Left lung (tissue), 4 donors: ENCODE measurements at regions not wholly inside any gene's neighbourhood (a gene's known extent, or its start where the extent isn't known, plus 50 kb on each side); places are given as distances from the start of the nearest gene placed in this dataset.

ENCODE experiments used
- ATAC-seq: fragments of 200-7000 bp; cut with Tn5 transposase; one replicate; pipeline ENCODE4 v1.9.1; 2020; ENCODE audit warnings: moderate library complexity
- DNase-seq, 4 donors: peaks; one replicate each; pipeline ENCODE4 v3.0.0-alpha.2; 2013 to 2020
- H3K27ac ChIP-seq, 2 donors: fragments of 200-600 bp; sonication (generic) in 1 of 2; one replicate each; pipeline versions ENCODE4 v1.5.0 to v1.8.0; 2020 to 2021
- H3K27me3 ChIP-seq, 2 donors: fragments of 200-600 bp; sonication (generic) in 1 of 2; one replicate each; pipeline versions ENCODE4 v1.5.0 to v1.8.0; 2020 to 2021
- H3K36me3 ChIP-seq, 2 donors: fragments of 200-600 bp; sonication (generic) in 1 of 2; one replicate each; pipeline versions ENCODE4 v1.5.0 to v1.8.0; 2020 to 2021
- H3K4me1 ChIP-seq, 2 donors: fragments of 200-600 bp; one replicate each; pipeline ENCODE4 v1.8.0; 2021
- H3K4me3 ChIP-seq, 2 donors: fragments of 200-600 bp; sonication (generic) in 1 of 2; one replicate each; pipeline versions ENCODE4 v1.5.0 to v1.8.0; 2020 to 2021; ENCODE audit warnings: mild to moderate bottlenecking in 1 of 2
- H3K9me3 ChIP-seq, 2 donors: fragments of 200-600 bp; sonication (generic) in 1 of 2; one replicate each; pipeline versions ENCODE4 v1.5.0 to v1.8.0; 2020 to 2021
- intact Hi-C, 2 donors: fragments of 100-400 bp; cut with DNase I; formaldehyde crosslinking; loops; one replicate each; pipeline versions ENCODE4 v1.11.2 to v1.14.2; 2022
- TF ChIP-seq, protein P1 (sequence below), 2 donors: fragments of 200-600 bp; sonication (generic) in 1 of 2; IDR thresholded peaks; one replicate each; pipeline versions ENCODE4 v1.5.0 to v1.8.0; 2021; ENCODE audit warnings: antibody characterized with exemption in 2 of 2
- donor health status: DM: no; HTN: yes; CAD: no.
- donor health status: DM: no; HTN: no; CAD: no.

DNA sequence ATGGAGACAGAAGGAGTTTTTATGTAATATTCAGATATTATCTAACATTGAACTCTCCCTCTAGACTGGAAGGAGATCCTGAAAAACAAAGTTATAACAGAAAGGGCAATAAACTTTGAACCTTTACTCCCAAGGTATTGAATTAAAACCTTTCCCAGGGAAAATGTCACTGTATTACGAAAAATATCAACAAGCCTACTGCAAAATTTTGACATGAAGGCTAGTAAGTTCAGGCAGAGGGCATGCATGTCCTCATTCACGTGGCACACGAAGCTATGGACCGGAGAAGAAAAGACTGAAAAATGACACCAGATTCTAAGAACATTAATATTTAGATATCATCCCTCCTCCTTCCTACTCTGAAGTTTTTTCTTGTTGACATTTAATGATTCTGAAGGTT is 638.8 kb downstream of the LRRC70 start:
- no peak for ATAC-seq
- Histone ChIP-seq H3K36me3 (no peaks in the 10 kb centered on the region), H3K9me3 (no peaks in the 10 kb centered on the region), H3K4me3 (no peak overlapping the region), H3K4me1 (no peaks in the 10 kb centered on the region), H3K27ac (no peak overlapping the region), H3K27me3 (no peaks in the 10 kb centered on the region)
- DNase-seq: no peak
- intact Hi-C loops: no loop called here
- TF ChIP-seq, protein P1, sequence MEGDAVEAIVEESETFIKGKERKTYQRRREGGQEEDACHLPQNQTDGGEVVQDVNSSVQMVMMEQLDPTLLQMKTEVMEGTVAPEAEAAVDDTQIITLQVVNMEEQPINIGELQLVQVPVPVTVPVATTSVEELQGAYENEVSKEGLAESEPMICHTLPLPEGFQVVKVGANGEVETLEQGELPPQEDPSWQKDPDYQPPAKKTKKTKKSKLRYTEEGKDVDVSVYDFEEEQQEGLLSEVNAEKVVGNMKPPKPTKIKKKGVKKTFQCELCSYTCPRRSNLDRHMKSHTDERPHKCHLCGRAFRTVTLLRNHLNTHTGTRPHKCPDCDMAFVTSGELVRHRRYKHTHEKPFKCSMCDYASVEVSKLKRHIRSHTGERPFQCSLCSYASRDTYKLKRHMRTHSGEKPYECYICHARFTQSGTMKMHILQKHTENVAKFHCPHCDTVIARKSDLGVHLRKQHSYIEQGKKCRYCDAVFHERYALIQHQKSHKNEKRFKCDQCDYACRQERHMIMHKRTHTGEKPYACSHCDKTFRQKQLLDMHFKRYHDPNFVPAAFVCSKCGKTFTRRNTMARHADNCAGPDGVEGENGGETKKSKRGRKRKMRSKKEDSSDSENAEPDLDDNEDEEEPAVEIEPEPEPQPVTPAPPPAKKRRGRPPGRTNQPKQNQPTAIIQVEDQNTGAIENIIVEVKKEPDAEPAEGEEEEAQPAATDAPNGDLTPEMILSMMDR (IDR thresholded peaks at IDR 0.05): no peak

DNA sequence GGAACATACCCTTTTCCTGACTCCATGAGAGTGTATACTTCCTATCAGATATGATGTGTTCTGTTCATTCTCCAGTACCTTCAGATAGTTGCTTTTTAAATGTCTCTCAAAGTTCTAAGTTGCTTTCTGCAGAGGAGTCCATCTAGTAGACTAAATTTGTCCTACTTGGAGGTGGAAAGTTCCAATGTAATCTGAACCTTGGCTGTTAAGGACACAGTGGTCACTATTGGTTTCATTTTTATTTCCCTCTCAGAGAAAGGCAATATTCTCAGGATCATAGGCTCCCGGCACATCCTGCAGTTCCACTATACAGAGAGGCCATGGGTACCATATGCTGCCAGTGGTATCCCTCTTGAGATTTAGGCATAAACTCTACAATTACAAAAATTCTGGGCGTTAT is 634.6 kb downstream of the LRRC70 start:
- H3K36me3 ChIP-seq: no peaks in the 10 kb centered on the region
- no peak overlapping the region for H3K4me3 ChIP-seq
- ATAC-seq: no peak
- no peaks in the 10 kb centered on the region for H3K4me1 ChIP-seq
- TF ChIP-seq, protein P1 (IDR thresholded peaks at IDR 0.05): no peak
- H3K9me3 ChIP-seq: no peaks in the 10 kb centered on the region
- intact Hi-C loops: no loop called here
- no peak overlapping the region for H3K27ac ChIP-seq
- H3K27me3 ChIP-seq: no peaks in the 10 kb centered on the region
- DNase-seq: no peak

DNA sequence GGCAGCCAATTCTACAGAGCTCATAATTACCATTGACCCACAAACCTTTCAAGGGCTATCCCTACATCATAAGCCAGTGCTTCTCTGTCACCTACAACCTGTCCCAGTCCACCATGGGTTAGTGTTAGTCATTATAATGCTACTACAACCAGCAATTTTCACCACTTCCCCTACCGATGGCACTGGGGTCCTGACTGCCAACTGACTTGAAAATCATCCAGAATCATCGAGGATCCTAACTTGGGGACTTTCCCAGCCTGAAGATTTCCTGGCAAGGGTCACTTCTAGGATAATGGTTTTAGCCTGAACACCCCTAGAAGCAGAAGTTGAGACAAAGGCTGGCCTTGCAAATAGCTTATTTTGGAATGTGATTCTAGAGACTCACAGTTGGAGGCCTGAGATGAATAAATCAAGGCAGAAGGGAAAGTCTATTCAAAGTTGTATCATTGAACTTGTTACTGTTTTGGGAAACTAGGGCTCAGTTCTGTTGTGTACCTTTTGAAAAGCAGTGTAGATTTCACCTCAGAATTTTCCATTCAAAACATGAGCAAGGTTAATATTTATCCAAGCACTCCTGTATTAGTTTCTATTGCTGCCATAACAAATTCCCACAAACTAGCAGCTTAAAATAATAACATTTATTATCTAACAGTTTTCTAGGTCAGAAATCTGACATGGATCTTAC is 633.0 kb downstream of the LRRC70 start:
- Histone ChIP-seq H3K27me3 (no peaks in the 10 kb centered on the region), H3K27ac (no peak overlapping the region), H3K36me3 (no peaks in the 10 kb centered on the region), H3K4me1 (no peaks in the 10 kb centered on the region), H3K4me3 (no peak overlapping the region), H3K9me3 (no peaks in the 10 kb centered on the region)
- DNase-seq (no peak), ATAC-seq (no peak)
- intact Hi-C loops: no loop called here
- TF ChIP-seq, protein P1 (IDR thresholded peaks at IDR 0.05): no peak

DNA sequence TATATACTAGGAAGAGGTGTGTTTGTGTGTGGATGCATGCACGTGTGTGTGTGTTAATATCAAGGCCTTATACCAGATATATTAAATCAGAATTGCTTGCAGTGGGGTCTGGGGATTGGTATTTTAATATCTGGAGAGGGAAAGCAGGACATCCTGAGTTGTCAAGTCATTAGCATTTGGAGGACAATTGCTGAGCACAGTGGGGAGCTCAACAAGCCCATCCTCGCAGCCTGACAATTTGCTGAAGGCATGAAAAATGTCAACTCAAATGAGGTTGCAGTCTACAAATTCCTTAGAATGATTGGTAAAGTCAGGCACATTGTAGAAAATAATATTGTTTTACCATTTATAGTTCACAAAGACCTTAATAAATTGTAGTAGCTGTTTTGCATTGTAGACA is 627.4 kb downstream of the LRRC70 start:
- ATAC-seq: no peak
- no peak overlapping the region for H3K27ac ChIP-seq
- H3K36me3 ChIP-seq: no peaks in the 10 kb centered on the region
- no peaks in the 10 kb centered on the region for H3K4me1 ChIP-seq
- H3K27me3 ChIP-seq: no peaks in the 10 kb centered on the region
- intact Hi-C loops: no loop called here
- H3K4me3 ChIP-seq: no peak overlapping the region
- TF ChIP-seq, protein P1 (IDR thresholded peaks at IDR 0.05): no peak
- DNase-seq: no peak
- no peaks in the 10 kb centered on the region for H3K9me3 ChIP-seq

DNA sequence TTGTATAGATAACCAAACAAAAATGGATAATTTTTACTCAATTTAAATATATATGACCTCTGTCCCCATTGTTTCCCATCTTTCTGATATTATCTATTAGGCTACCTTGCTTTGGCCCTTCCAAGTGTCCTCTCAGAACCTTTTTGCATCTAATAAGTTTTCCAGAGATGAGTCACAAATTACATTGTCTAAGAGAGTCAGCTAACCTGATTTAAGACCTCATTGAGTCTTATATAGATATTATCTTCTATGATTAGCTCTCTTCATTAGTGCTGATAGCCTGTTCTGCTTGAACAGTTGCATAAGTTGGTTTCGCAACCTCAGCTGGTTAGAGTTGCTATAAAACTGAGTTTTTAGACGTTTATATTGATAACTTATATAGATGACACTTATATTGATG is 623.1 kb downstream of the LRRC70 start:
- H3K36me3 ChIP-seq: no peaks in the 10 kb centered on the region

More for the DNA sequence above, 623.1 kb downstream of the LRRC70 start:
- H3K4me3 ChIP-seq: no peak overlapping the region
- H3K9me3 ChIP-seq: no peaks in the 10 kb centered on the region
- H3K27ac ChIP-seq: no peak overlapping the region
- no peak for ATAC-seq
- DNase-seq: no peak
- H3K4me1 ChIP-seq: no peaks in the 10 kb centered on the region
- TF ChIP-seq, protein P1 (IDR thresholded peaks at IDR 0.05): no peak
- H3K27me3 ChIP-seq: no peaks in the 10 kb centered on the region
- intact Hi-C loops: no loop called here
